Peyer's patch (tissue), 4 donors: ENCODE measurements at regions not wholly inside any gene's neighbourhood (a gene's known extent, or its start where the extent isn't known, plus 50 kb on each side); places are given as distances from the start of the nearest gene placed in this dataset.

Experiments
- DNase-seq, 3 donors: peaks; one replicate each; pipeline ENCODE4 v3.0.0-alpha.2; 2017 to 2019
- H3K27ac ChIP-seq, 4 donors: fragments of 200-600 bp; sonication (generic); one replicate each; pipeline ENCODE4 v1.5.1; 2016 to 2019
- H3K27me3 ChIP-seq, 2 donors: fragments of 200-600 bp; sonication (generic); one replicate each; pipeline ENCODE4 v1.5.1; 2019
- H3K36me3 ChIP-seq, 3 donors: fragments of 200-600 bp; sonication (generic); one replicate each; pipeline ENCODE4 v1.5.1; 2016 to 2019
- H3K4me1 ChIP-seq, 4 donors: fragments of 200-600 bp; sonication (generic); one replicate each; pipeline ENCODE4 v1.5.1; 2016 to 2019
- H3K4me3 ChIP-seq, 4 donors: fragments of 200-600 bp; sonication (generic); 1 replicate in 3 of 4; 2 replicates in 1 of 4; pipeline ENCODE4 v1.5.1; 2016 to 2019; ENCODE audit warnings: mild to moderate bottlenecking in 1 of 4
- H3K9me3 ChIP-seq, 4 donors: fragments of 200-600 bp; sonication (generic); one replicate each; pipeline ENCODE4 v1.5.1; 2016 to 2019; ENCODE audit warnings: mild to moderate bottlenecking in 1 of 4
- POLR2A ChIP-seq, 2 donors: fragments of 450-650 bp; IDR thresholded peaks; one replicate each; pipeline ENCODE4 v1.5.1; 2017; ENCODE audit warnings: antibody characterized with exemption in 2 of 2, mild to moderate bottlenecking in 2 of 2, moderate library complexity in 2 of 2
- TF ChIP-seq, protein P1 (sequence below), 6 experiments: fragments of 450-650 bp in 4 of 6; fragments of 200-600 bp in 2 of 6; sonication (generic) in 1 of 6; IDR thresholded peaks; one replicate each; pipeline ENCODE4 v1.5.1; 2017 to 2019; ENCODE audit warnings: antibody characterized with exemption in 6 of 6, mild to moderate bottlenecking in 3 of 6, moderate library complexity in 1 of 6

DNA sequence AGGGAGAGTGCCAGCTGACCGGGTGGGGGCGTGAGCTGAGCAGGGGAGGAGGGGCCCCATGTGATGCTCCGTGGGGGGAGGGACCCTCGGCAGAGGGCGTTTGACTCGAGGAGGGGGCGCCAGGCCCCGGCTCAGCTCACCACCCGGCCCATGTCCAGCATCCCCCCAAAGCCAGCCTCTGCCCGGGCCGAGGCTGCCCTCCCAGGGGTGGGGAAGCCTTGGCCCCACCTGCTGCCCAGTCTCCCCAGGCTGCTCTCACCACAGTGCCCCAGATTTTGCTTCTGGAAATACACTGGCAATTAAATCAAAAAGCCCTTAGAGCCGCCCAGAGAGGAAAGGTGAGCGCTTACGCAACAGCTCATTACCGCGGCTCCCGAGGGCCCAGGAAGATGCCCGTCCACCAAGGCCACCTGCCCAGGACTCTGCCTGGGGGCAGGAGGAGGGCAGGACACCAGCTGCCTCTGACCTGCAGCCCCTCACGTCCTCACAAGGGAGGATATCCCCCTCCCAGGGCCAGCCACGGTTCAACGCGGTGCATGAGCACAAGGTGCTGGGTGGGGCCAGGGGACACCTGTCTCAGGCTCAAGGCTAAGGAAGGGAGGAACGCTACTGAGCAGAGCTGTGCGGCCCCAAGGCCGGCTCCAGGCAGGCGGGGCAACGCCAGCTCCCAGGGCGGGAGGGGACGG, 70.0 kb upstream of the INPP5A start:
- H3K4me1 ChIP-seq: peaks cover 0 to 56% (median 9%) of the 10 kb centered on the region in 4 donors
- peak overlapping the region in 2 of 4 donors; percentile 28 to 36 for H3K4me3 ChIP-seq
- peaks cover 0 to 8% (median 0%) of the 10 kb centered on the region in 4 donors for H3K9me3 ChIP-seq
- peak in 1 of 3 donors; percentile 82 for DNase-seq
- no peaks in the 10 kb centered on the region for H3K27me3 ChIP-seq
- TF ChIP-seq, protein P1, sequence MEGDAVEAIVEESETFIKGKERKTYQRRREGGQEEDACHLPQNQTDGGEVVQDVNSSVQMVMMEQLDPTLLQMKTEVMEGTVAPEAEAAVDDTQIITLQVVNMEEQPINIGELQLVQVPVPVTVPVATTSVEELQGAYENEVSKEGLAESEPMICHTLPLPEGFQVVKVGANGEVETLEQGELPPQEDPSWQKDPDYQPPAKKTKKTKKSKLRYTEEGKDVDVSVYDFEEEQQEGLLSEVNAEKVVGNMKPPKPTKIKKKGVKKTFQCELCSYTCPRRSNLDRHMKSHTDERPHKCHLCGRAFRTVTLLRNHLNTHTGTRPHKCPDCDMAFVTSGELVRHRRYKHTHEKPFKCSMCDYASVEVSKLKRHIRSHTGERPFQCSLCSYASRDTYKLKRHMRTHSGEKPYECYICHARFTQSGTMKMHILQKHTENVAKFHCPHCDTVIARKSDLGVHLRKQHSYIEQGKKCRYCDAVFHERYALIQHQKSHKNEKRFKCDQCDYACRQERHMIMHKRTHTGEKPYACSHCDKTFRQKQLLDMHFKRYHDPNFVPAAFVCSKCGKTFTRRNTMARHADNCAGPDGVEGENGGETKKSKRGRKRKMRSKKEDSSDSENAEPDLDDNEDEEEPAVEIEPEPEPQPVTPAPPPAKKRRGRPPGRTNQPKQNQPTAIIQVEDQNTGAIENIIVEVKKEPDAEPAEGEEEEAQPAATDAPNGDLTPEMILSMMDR (IDR thresholded peaks at IDR 0.05): no peak
- TF ChIP-seq POLR2A (IDR thresholded peaks at IDR 0.05): peak in 1 of 2 donors; percentile 48
- peak overlapping the region in 3 of 4 donors; percentile 82 to 90 (median 83) for H3K27ac ChIP-seq
- no peaks in the 10 kb centered on the region for H3K36me3 ChIP-seq

GRCh38 chr10:132468216-132468615, 69.4 kb upstream of the INPP5A start:
- TF ChIP-seq POLR2A (IDR thresholded peaks at IDR 0.05): no peak
- TF ChIP-seq, protein P1 (IDR thresholded peaks at IDR 0.05): no peak
- Histone ChIP-seq H3K36me3 (no peaks in the 10 kb centered on the region), H3K27me3 (no peaks in the 10 kb centered on the region), H3K9me3 (peaks cover 0 to 9% (median 0%) of the 10 kb centered on the region in 4 donors), H3K27ac (peak overlapping the region in 3 of 4 donors; percentile 82 to 90 (median 83)), H3K4me1 (peaks cover 0 to 50% (median 9%) of the 10 kb centered on the region in 4 donors), H3K4me3 (peak overlapping the region in 2 of 4 donors; percentile 28 to 36)
- DNase-seq: no peak

DNA sequence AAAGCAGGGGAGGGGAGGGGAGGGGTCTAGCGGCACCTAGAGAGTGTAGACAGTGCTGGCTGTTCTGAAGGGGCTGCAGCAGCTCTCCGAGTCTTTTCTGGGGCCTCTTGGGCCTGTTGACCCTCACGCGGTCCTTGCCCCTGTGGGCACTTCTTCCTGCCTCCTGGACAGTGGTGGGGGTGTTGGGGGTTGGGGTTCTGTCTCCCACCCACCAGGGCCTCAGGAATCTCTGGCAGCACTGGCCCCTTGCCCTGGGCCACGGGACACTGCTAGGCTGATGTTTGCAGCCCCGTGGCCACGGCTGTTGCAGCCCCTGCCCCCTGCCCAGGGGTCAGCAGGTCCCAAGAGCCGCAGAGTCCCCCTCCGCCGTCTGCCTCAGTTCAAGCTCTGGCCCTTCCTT, 68.9 kb upstream of the INPP5A start:
- H3K36me3 ChIP-seq: no peaks in the 10 kb centered on the region
- no peaks in the 10 kb centered on the region for H3K27me3 ChIP-seq
- no peak for TF ChIP-seq POLR2A (IDR thresholded peaks at IDR 0.05)
- TF ChIP-seq, protein P1 (IDR thresholded peaks at IDR 0.05): no peak
- peak overlapping the region in 2 of 4 donors; percentile 43 to 75 for H3K27ac ChIP-seq
- DNase-seq: peak in 1 of 3 donors; percentile 42
- peaks cover 0 to 9% (median 0%) of the 10 kb centered on the region in 4 donors for H3K9me3 ChIP-seq
- H3K4me1 ChIP-seq: peaks cover 0 to 46% (median 9%) of the 10 kb centered on the region in 4 donors
- no peak overlapping the region for H3K4me3 ChIP-seq

- no peak for TF ChIP-seq POLR2A (IDR thresholded peaks at IDR 0.05)
- TF ChIP-seq, protein P1 (IDR thresholded peaks at IDR 0.05): no peak
- Histone ChIP-seq H3K9me3 (peaks cover 0 to 9% (median 0%) of the 10 kb centered on the region in 4 donors), H3K4me1 (peaks cover 0 to 39% (median 9%) of the 10 kb centered on the region in 4 donors), H3K27me3 (no peaks in the 10 kb centered on the region), H3K27ac (peak overlapping the region in 2 of 4 donors; percentile 44 to 75), H3K36me3 (no peaks in the 10 kb centered on the region), H3K4me3 (no peak overlapping the region)
- DNase-seq: peak in 1 of 3 donors; percentile 54
These were observed 68.2 kb upstream of the INPP5A start for GRCh38 chr10:132469197-132469884.

DNA sequence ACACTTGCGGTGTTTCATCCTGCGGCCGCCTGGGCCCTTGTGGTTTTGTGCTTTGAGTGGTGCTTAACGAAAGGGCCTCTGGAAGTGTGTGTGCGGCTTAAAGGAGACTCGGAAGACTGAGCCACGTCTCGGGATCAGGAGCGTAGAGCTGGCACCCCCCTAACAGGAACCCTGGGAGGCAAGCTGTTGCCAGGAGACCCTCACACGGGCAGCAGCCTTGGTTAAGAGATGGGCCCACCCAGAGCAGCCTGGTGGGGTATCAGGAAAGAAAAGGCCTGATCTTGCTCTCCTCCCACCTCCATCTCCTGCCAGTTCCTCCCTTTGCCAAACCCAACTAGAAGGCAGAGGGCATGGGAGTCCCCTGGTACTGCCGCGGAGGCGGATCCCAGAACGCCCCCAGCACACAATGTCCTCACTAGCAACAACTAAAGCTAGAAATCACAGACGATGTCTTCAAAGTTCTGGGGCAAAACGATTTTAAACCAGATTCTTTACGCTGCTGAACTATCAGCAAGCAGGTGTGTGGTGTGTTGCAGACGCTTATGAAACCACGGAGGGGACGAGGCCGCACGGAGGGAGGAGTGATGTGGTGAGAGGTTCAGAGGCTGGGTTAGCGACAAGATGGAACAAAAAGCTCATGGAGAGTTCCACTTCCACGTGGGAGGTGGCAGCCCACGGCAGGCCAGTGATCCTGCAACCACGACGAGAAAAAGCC, 67.0 kb upstream of the INPP5A start:
- Histone ChIP-seq H3K27ac (peak overlapping the region in 1 of 4 donors; percentile 37), H3K27me3 (no peaks in the 10 kb centered on the region), H3K4me1 (peaks cover 0 to 27% (median 1%) of the 10 kb centered on the region in 4 donors), H3K36me3 (no peaks in the 10 kb centered on the region), H3K4me3 (no peak overlapping the region), H3K9me3 (peaks cover 0 to 9% (median 0%) of the 10 kb centered on the region in 4 donors)
- no peak for DNase-seq
- TF ChIP-seq, protein P1 (IDR thresholded peaks at IDR 0.05): no peak
- TF ChIP-seq POLR2A (IDR thresholded peaks at IDR 0.05): no peak
